Stimulated activated CD4-positive, alpha-beta T cell treated with anti-CD3 and anti-CD28 coated beads, Interleukin-4, amount 100 ng/mL, for 4 hours (primary cell): ENCODE measurements at regions not wholly inside any gene's neighbourhood (a gene's known extent, or its start where the extent isn't known, plus 50 kb on each side); places are given as distances from the start of the nearest gene placed in this dataset.

Experiments used
- DNase-seq, 2 experiments: peaks; one replicate each; pipeline ENCODE4 v3.0.0-alpha.2; 2020

DNA sequence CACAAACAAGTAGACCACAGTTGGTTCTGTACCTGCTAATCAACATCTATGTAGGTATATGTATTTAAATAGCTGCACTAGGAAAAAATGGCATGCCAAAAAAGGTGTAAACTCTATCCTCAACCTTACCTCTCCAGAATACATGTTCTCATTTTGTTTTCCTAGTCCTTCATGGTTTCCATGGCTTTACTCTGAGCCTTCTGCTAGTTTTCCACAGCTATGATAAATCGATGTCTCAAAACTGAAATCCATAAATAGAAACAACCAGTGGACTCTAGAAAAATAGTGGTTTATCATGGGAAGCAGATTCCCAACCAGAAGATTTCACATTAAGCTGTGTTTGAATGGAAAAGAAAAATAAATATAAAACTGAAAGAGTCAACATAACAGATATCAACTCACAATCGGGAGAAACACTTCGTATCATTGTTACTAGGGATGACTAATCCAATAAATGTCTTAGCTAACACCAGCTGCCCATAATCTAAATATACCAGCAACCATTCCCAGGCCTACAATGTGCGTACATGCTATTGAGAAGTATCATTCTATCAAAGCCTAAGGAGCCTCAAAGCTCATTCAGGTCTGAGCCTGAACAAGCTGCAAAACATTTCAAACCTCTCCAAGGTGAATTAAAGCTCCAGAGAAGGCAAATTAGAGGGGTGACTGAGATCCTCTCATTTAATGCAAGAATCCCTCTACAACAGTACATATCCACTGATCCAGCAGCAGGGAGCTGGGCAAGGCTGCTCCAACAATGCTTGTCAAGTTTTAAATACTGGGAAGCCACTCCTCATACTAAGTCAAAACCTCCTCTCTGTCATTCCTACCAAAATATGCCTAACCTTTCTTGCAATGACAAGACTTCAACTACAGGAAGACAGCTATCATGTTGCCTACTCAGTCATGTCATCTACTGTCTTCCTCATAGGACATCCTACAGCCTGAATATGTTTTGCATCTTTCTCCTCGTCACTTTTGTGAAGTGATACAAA, 90.2 kb downstream of the KCTD12 start:
- DNase-seq, result no peak

DNA sequence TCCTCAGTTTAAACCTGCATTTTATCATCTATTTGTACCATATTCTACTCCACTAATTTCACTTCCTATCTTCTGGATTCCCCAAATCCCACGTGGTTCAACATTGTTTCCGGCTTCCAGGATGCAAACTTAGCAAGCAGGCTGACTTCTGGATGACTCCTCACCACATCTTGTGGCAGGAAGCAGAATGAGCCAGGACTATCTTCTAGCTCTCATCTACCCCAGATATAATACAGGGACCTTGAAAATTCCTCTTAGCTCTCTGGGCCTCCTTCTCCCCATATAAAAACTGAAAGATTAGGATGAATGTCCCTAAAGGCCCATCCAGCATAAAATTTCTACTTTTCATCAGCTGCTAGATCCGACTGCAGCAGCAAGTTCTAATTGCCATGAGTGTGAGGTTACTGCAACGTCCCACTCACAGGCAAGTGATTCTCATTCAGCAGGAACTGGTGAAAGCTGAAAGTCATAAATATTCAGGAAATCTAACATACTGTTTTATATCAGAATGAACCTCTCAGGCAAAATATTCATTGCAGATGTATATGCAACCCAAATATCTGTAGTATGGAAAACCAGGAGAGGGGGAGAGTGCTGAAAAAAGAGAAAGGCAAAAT, 93.4 kb downstream of the KCTD12 start:
- no peak for DNase-seq

- DNase-seq, result no peak
These were observed 95.0 kb downstream of the KCTD12 start for GRCh38 chr13:76790980-76791819.

DNA sequence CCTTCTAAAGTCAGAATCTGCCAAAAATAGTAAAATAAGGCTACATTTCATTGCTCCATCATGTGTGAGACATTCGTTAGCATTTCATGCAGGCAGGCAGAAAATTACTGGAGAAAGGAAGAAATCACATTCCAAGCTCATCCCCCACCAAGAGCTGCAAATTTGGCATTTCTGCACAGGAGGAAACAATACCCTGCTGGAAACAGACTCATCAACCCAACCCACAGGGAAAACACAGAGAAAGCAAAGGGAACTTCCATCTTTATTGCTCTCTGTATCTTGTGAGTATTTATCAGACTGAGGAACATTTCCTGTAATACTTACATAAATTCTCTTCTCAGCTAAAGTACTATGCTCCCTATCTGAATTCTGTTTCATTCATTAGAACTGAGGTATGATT, 95.7 kb downstream of the KCTD12 start:
- no peak for DNase-seq

DNA sequence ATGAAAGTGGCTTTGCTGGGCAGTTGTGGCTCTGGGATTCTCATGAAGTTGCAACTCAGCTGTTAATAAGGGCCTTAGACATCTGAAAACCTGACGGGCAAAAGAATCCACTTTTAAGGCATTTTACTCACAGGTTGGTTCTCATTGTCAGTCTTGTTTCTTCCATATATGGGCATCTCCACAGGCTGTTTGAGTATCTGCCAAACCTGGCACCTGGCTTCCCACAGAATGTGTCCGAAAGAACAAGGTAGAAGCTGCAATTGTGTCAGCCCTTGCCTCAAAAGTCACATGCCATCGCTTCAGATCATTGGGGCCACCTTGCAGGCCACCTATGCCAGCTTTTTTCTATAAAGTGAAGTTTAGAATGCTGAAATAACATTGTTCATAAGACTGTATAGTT, 102.4 kb downstream of the KCTD12 start:
- DNase-seq, result no peak

- no peak for DNase-seq
These were observed 107.4 kb downstream of the KCTD12 start for GRCh38 chr13:76778853-76779252.

- no peak for DNase-seq
These were observed 109.1 kb downstream of the KCTD12 start for GRCh38 chr13:76777096-76777495.

DNA sequence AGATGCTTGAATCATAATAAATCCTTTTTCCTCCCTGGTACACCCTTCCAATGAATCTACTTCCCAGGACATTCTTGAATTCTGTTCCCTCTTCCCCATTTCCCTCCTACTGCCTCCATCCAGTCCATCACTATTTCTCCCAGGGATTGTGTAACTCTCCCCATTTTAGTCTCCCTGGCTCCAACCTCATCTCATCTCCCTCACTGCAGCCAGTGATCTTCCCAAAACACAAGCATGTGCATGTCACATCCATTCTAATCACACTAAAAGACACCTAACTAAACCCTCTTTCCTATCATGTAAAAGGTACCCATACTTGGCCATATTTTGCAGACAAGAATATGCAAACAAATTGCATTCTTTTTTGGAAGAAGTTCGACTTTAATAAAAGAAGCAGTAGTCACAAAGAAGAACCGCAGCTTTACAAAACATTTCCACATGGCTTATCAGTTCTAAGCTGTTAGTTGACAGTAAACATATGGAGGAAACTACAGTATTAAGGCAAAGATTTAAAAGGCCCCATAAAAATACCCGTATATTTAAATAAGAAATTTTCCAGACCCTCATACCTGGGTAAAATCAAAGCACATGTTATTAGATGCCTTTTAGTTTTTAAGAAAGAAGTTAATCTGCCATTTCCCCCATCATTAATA, 111.0 kb downstream of the KCTD12 start:
- no peak for DNase-seq

GRCh38 chr13:76773448-76774094, 112.6 kb downstream of the KCTD12 start:
- DNase-seq, result no peak

DNA sequence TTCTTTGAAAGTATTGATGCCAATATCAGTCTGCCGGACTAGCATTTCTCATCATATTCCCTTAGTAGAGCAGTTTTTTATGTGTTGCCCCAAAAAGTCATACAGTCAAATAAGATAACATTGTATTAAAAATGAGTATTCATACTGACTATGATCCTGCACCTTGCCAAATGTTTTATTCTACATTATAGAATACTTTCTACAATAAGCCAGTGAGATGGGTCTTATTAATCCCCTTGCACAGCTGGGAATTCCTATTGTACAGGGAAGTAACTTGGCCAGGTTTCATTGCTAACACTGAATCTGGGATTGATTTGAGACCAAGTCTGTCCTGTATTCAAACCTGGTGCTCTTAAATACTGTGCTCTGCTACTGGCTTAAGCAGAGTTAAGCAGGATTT, 114.0 kb downstream of the KCTD12 start:
- DNase-seq, result no peak

- DNase-seq, result no peak
These were observed 116.9 kb downstream of the KCTD12 start for GRCh38 chr13:76769271-76769791.

DNA sequence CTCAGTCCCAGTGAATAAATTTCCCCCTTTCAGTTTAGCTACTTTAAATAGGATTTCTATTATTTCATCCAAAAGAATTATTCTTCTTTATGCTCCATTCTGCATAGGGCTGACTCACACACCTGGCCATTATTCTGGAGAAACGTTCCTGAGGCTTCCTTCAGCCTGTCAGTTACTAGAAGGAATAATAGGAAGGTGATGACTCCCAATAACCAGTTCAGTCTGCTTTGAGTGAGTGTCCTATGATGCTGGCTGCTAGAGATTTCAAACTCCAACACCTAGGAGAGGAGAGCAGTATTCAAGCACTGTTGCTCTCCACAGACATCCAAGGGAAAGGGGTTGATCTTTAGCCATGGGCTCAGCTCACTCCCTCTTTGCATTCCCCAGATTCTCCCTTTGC, 117.8 kb downstream of the KCTD12 start:
- DNase-seq, result no peak

DNA sequence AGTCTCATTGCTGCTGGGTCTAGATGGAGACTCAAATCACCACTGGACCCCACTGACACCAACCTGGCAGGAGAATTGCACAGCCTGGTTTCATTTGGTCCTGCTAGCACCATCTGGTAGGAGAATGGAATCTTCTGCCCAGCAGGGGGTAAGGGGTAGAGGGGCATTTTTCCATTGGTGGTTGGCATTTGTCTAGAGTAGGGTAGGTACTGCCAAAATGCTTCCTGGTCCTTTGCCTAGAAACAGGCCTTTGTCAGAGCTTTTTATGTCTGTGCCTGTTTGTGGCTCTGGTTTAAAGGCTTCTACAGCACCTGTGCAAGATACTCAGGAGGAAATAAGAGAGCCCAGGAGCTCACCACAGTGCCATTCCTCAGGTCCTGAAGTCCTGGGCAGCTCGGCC, 121.3 kb downstream of the KCTD12 start:
- DNase-seq, result no peak

- DNase-seq, result no peak
These were observed 121.8 kb downstream of the KCTD12 start for GRCh38 chr13:76764429-76764828.

GRCh38 chr13:76762721-76763120, 123.5 kb downstream of the KCTD12 start:
- DNase-seq, result no peak

DNA sequence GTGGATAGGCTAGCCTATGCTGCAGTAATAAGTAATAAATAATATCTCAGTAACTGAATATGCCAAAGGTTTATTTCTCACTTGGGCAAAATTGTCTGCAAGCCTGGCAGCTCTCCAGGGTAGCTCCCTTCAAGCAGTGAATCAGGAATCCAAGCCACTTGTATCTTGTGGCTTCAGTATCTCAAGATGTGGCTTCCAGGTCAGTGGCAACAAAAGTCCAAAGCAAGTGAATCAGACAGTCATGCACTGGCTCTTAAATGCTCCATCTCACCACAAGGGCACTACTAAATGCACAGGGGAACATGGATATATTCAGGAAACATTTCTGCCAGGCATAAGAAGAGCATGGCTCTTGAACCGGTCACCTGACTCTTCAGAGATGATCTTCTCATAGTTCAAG, 126.3 kb downstream of the KCTD12 start:
- DNase-seq, result no peak

DNA sequence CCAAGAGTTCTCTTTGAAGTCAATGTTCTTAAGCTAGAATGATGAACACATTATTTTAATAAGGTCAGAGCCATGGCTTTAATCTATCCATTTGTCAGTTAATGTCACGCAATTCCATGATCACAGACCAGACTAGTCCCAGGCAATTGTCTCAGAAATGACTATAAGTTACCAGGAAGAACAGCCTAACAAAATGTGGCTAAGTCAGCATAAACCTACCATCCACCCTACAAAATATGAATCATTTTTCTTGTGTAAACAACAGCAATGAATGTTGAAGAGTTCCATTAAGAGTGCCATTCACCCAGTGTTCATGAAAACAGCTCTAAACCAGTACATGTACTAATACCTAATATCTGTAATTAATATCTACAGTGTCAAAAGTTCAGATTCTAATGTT, 127.5 kb downstream of the KCTD12 start:
- no peak for DNase-seq

- no peak for DNase-seq
These were observed 127.9 kb downstream of the KCTD12 start for GRCh38 chr13:76758257-76758656.

DNA sequence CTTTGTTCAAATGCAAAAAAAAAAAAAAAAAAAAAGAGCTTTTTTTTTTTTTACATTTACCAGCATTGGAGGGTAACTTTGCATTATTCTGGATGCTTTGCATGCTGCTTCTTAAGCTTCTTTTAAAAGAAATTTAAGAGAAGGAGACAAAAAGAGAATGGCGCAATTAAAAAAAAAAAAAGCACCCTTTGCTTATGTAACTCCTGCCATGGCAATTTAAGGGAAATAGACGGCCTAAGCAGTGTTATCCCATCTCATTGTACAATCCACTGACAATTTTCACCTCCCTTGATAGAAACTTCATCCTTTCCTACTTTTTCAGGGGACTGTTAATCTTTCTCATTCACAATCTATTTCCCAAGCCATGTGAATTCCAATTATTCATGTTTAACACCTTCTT, 129.8 kb downstream of the KCTD12 start:
- DNase-seq, result no peak

GRCh38 chr13:76754414-76754813, 131.8 kb downstream of the KCTD12 start:
- DNase-seq, result no peak

GRCh38 chr13:76751278-76751677, 134.9 kb downstream of the KCTD12 start:
- DNase-seq, result no peak

DNA sequence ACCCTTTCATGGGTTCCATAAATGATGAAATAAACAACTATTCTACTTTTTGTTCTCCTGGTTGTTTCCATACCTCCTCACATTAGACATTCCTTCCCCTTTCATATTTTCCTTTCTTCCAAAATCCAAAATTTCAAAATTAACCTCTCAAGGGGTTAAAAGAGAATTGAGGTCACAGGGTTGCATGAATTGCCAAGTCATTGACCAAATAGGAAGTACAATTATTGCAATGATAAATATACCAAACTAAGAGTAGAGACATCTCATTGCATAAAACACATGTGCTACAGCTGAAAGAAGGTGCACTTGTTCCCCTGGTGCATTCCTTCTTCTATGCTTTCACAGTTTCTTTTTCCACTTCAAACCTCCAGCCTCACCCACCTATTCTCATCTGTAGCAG, 136.1 kb downstream of the KCTD12 start:
- DNase-seq, result no peak
